Activated T-cell treated with anti-CD3 and anti-CD28 coated beads for 48 hours (primary cell): ENCODE measurements at regions not wholly inside any gene's neighbourhood (a gene's known extent, or its start where the extent isn't known, plus 50 kb on each side); places are given as distances from the start of the nearest gene placed in this dataset.
"Not testable (repeated sequence)": the region's sequence is repeated elsewhere in the genome, so short reads cannot be mapped to it uniquely, and the experiment has no call there.

Experiments
- DNase-seq: peaks from one replicate; pipeline ENCODE4 v3.0.0-alpha.2; 2020; ENCODE audit warnings: low read depth

DNA sequence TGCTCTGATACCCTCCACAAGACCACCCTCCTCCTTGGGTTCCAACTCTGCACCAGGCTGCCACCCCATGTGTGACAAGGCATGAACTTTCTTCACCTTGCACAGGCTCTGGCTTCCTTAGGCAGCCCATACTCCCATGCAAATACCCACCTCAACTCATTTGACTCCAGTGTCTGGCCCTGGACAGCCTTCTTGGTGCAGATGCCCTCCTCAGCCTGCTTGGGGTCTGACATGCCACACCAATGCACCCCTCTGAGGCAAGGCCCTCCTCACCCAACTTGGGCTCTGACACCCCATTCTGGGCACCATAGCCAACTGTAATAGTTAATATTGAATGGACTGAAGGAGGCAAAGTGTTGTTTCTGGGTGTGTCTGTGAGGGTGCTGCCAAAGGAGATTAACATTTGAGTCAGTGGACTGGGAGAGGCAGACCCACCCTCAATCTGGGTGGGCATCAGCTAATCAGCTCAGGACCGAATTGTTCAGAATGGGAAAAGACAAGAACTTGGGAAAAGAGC lies 115.0 kb upstream of the EPB41L4A start:
- DNase-seq, result no peak

- DNase-seq, result no peak
These were observed 115.7 kb upstream of the EPB41L4A start for GRCh38 chr5:112534611-112535255.

DNA sequence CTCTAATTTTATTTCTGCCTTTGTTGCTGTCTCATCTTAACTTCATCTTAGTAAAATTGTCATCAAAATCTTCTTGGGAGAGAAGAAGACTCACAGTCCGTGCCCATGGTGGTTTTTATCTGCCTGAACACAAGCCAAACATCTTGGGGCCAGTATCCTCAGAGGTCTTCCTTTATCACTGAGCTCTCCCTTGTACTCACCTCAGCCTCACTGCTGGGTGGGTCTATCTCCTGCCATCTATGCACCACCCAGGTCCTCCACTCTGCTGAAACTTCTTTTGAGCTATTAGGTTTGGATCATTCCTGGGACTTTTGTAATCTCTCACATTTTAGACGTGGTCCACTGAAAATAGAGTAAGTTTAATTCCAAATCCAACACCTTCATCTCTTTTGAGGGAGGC lies 116.3 kb upstream of the EPB41L4A start:
- no peak for DNase-seq

DNA sequence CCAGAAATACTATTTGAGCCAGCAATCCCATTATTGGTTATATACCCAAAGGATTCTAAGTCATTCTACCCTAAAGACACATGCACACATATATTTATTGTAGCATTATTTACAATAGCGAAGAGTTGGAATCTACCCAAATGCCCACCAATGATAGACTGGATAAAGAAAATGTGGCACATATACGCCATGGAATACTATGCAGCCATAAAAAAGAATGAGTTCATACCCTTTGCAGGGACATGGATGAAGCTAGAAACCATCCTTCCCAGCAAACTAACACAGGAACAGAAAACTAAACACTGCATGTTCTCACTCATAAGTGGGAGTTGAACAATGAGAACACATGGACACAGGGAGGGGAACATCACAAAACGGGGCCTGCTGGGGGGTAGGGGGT lies 125.5 kb upstream of the EPB41L4A start:
- not testable (repeated sequence) for DNase-seq

DNA sequence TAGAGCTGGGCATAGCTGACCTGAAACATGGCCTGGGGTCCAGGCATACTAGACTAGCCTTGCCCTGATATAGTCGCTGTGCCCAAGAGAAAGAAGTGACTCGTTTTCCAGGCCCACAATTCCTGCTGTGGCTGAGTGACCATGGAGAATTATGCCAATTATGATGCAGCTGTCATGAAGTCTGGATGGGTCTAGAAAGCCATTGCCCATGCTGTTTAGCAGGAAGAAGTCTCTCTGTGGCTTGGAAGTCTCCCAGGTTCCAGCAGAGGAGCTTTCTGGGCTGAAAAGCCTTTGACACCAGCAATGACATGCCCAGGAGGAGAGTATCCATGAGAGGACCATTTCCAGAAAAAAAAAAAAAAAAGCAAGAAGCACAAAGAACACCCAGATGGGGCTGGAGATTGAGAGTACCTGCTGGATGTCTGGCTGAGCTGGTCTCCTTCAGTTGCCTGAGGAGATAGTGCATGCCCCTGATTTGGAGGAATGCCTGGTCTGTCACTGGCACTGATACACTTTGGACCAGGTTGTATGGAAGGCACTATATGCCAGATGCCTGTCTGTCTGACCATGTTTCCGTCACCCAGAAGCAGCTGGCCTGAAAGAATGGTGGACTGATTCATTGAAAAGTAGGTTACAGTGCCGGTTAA lies 128.0 kb upstream of the EPB41L4A start:
- DNase-seq, result no peak

GRCh38 chr5:112548246-112548881 lies 129.3 kb upstream of the EPB41L4A start:
- no peak for DNase-seq

GRCh38 chr5:112549127-112549526 lies 130.1 kb upstream of the EPB41L4A start:
- no peak for DNase-seq

DNA sequence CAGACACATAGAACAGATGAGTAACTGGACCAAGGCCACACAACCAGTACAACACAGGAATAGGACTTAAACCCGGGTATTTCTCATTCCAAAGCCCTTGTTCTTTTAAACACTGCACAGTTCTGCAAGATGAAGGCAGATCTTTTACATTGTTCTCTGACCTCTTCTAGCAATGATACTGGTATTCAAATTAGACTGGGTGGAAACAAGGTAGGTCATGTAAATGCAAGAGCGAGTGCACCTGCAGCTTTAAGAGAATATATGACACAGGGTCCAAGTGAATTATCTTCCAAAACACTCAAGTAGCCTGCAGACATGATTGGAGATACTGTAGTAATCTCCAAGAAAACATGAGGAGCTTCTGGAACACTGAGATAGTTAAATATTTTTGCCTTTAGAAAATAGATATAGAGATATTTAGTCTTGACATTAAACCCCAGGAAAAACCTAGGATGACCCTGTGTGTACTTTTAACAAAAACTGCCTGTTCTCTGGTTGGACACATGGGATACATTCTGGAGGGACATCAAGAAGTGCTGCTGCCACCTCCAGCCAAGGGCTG lies 130.6 kb upstream of the EPB41L4A start:
- DNase-seq, result no peak

DNA sequence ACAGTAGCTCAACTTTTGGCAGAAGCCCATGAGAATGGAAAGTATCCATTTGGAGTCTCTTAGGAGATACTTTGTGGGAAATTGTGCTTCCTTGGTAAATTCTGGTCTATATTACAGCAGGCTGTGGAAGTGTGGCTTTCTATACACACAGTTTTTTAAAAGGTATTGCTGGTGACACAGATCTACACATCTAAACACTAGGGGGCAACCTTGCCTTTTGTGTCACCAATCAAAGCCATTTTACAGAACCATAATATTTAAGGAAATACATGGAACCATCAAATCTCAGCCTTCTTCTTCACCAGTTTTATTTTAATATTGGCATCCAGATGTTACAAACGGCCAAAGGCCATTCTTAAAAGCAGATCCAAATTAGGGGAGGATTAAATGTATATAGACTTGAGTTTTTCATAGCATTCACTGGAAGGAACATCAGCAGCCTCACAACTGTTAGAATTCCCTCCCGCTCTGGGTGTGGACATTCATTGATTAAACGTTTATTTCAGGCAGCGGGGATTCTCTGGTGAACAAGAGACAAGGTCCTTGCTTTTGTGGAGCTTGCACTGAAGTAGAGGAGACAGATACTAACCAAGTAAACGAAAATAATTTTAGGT lies 132.4 kb upstream of the EPB41L4A start:
- DNase-seq, result no peak

GRCh38 chr5:112552216-112552615 lies 133.1 kb upstream of the EPB41L4A start:
- no peak for DNase-seq

- DNase-seq, result no peak
These were observed 133.7 kb upstream of the EPB41L4A start for GRCh38 chr5:112552791-112553190.

GRCh38 chr5:112554101-112554977 lies 135.3 kb upstream of the EPB41L4A start:
- DNase-seq, result no peak

GRCh38 chr5:112555197-112555596 lies 136.1 kb upstream of the EPB41L4A start:
- DNase-seq, result no peak

GRCh38 chr5:112555691-112556090 lies 136.6 kb upstream of the EPB41L4A start:
- DNase-seq, result no peak

DNA sequence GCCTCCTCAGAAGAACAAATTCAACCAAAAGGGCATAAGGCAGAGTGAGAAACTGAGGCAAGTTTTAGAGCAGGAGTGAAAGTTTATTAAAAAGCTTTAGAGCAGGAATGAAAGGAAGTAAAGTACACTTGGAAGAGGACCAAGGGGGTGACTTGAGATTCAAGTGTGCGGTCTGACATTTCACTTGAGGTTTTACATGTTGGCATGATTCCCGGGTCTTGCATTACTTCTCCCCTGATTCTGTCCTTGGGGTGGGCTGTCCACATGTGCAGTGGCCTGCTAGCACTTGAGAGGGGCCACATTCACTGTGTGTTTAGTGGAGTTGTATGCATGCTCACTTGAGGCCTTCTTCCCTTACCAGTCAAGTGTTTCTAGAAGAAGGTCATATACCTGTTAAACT lies 140.4 kb upstream of the EPB41L4A start:
- DNase-seq, result not testable (repeated sequence)

DNA sequence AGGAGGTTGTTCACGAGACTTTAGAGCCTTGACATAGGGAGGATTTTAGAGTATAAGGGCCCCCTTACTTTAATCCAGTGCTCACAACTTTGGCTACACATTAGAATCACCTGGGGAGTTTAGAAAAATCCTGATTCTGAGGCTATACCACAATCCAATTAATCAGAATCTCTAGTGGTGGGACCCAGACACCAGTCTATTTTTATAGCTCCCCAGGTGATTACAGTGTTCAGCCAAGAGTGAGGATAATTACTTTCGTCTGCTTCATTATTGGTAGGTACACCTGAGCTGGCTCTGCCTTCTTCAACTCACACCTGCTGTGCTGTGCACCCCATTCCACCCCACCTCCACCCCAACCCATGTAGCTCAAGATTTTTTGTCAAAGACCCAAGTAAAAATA lies 141.3 kb upstream of the EPB41L4A start:
- DNase-seq, result no peak

GRCh38 chr5:112563169-112563826 lies 144.2 kb upstream of the EPB41L4A start:
- no peak for DNase-seq

GRCh38 chr5:112566251-112566650 lies 147.2 kb upstream of the EPB41L4A start:
- DNase-seq, result no peak

GRCh38 chr5:112569596-112569995 lies 150.5 kb upstream of the EPB41L4A start:
- no peak for DNase-seq

- DNase-seq, result no peak
These were observed 151.8 kb upstream of the EPB41L4A start for GRCh38 chr5:112570708-112571444.
